Neutrophil (primary cell): ENCODE measurements at regions not wholly inside any gene's neighbourhood (a gene's known extent, or its start where the extent isn't known, plus 50 kb on each side); places are given as distances from the start of the nearest gene placed in this dataset.

Experiments used
- H3K27ac ChIP-seq: fragments of 200-600 bp; sonication (generic); 2 replicates; pipeline ENCODE4 v1.5.1; 2016; ENCODE audit warnings: mild to moderate bottlenecking, moderate library complexity
- H3K27me3 ChIP-seq: fragments of 200-600 bp; sonication (generic); 2 replicates; pipeline ENCODE4 v1.6.0; 2016; ENCODE audit warnings: mild to moderate bottlenecking
- H3K36me3 ChIP-seq: fragments of 200-600 bp; sonication (generic); 2 replicates; pipeline ENCODE4 v1.5.1; 2017
- H3K4me1 ChIP-seq, 2 experiments: fragments of 200-600 bp in 1 of 2; sonication (generic) in 1 of 2; 1 replicate in 1 of 2; 2 replicates in 1 of 2; pipeline versions ENCODE4 v1.5.1 to v1.6.1; 2013 to 2016; ENCODE audit warnings: low read depth in 1 of 2, low read length in 1 of 2, mild to moderate bottlenecking in 1 of 2, moderate library complexity in 1 of 2; ENCODE audit not compliant: control insufficient read depth in 1 of 2, insufficient read depth in 1 of 2
- H3K4me3 ChIP-seq, 2 experiments: fragments of 200-600 bp in 1 of 2; sonication (generic) in 1 of 2; 1 replicate in 1 of 2; 2 replicates in 1 of 2; pipeline ENCODE4 v1.5.1; 2013 to 2016; ENCODE audit warnings: low read depth in 1 of 2, low read length in 1 of 2, mild to moderate bottlenecking in 1 of 2, moderate library complexity in 1 of 2
- H3K9me3 ChIP-seq: fragments of 200-600 bp; sonication (generic); 2 replicates; pipeline ENCODE4 v1.5.1; 2016
- CTCF ChIP-seq: fragments of 200-600 bp; sonication (generic); IDR thresholded peaks from 2 replicates; pipeline ENCODE4 v1.5.1; 2016; ENCODE audit warnings: antibody characterized with exemption

- Histone ChIP-seq H3K4me1 (no peaks in the 10 kb centered on the region), H3K27me3 (peaks cover 6% of the 10 kb centered on the region), H3K9me3 (no peaks in the 10 kb centered on the region), H3K36me3 (no peaks in the 10 kb centered on the region), H3K27ac (no peak overlapping the region), H3K4me3 (no peak overlapping the region)
- TF ChIP-seq CTCF = no peak
Measured at GRCh38 chr10:119996944-119997343, 104.4 kb downstream of the SEC23IP start.

GRCh38 chr10:119997429-119997828 is 104.9 kb downstream of the SEC23IP start:
- Histone ChIP-seq H3K4me3 (no peak overlapping the region), H3K9me3 (no peaks in the 10 kb centered on the region), H3K27ac (no peak overlapping the region), H3K27me3 (peaks cover 2% of the 10 kb centered on the region), H3K4me1 (no peaks in the 10 kb centered on the region), H3K36me3 (no peaks in the 10 kb centered on the region)
- no peak for TF ChIP-seq CTCF

GRCh38 chr10:120002785-120003184 is 110.3 kb downstream of the SEC23IP start:
- Histone ChIP-seq H3K36me3 (no peaks in the 10 kb centered on the region), H3K4me1 (no peaks in the 10 kb centered on the region), H3K27ac (no peak overlapping the region), H3K4me3 (no peak overlapping the region), H3K27me3 (no peaks in the 10 kb centered on the region), H3K9me3 (no peaks in the 10 kb centered on the region)
- TF ChIP-seq CTCF = no peak

- no peaks in the 10 kb centered on the region for H3K36me3 ChIP-seq
- H3K27me3 ChIP-seq = peaks cover 16% of the 10 kb centered on the region
- no peaks in the 10 kb centered on the region for H3K4me1 ChIP-seq
- H3K27ac ChIP-seq = no peak overlapping the region
- no peaks in the 10 kb centered on the region for H3K9me3 ChIP-seq
- TF ChIP-seq CTCF = no peak
- no peak overlapping the region for H3K4me3 ChIP-seq
Measured at GRCh38 chr10:120005207-120006201, 113.0 kb downstream of the SEC23IP start.

- no peak overlapping the region for H3K27ac ChIP-seq
- no peaks in the 10 kb centered on the region for H3K4me1 ChIP-seq
- no peak overlapping the region for H3K4me3 ChIP-seq
- H3K9me3 ChIP-seq = no peaks in the 10 kb centered on the region
- TF ChIP-seq CTCF = no peak
- no peaks in the 10 kb centered on the region for H3K36me3 ChIP-seq
- peaks cover 33% of the 10 kb centered on the region for H3K27me3 ChIP-seq
Measured at GRCh38 chr10:120007261-120007660, 114.7 kb downstream of the SEC23IP start.
